ENCODE measurements at regions not wholly inside any gene's neighbourhood (a gene's known extent, or its start where the extent isn't known, plus 50 kb on each side); places are given as distances from the start of the nearest gene placed in this dataset.

- ATAC-seq (no peak), DNase-seq (ENCODE audit: low spot score) (no peak)
Observed at GRCh38 chr7:54632696-54633095, 90.5 kb downstream of the VSTM2A start.

- ATAC-seq: no peak
- no peak for DNase-seq (ENCODE audit: low spot score)
Observed at GRCh38 chr7:54629771-54630170, 87.6 kb downstream of the VSTM2A start.

DNA sequence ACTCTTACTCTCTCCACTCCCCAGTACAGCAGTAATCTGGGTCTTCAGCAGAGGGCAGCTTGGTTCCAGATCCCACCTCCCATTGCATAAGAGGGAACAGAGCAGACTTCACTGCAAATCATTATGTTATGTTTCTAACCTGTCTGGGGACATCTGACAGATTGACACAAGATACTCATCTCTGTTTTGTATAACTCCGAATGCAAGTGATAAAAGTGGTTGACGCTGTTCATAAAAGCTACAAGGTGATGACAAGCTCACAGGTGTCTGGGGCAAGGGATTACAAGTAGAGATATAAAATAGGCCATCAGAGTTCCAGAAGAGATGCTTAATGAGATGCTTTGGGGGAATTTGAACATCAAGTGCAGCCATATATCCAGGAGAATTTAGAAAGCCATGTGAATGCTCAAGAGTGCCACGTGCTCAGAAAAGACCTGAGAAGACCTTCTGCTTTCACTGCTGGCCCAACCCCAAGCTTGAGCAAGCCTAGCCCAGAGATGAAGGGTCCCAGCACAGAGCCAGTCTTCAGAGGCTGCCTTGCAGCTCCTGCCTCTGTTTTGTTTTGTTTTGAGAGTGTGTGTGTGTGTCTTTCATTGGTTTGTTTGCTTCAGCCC is 80.6 kb downstream of the VSTM2A start:
- no peak for ATAC-seq

More for the DNA sequence above, 80.6 kb downstream of the VSTM2A start:
- DNase-seq (ENCODE audit: low spot score): no peak
